HL-60 (cell line): ENCODE measurements at regions not wholly inside any gene's neighbourhood (a gene's known extent, or its start where the extent isn't known, plus 50 kb on each side); places are given as distances from the start of the nearest gene placed in this dataset.

Source experiments
- GABPA ChIP-seq: IDR thresholded peaks from 2 replicates; pipeline ENCODE4 v1.6.1; 2012; ENCODE audit warnings: low read depth
- TF ChIP-seq, protein P1 (sequence below): IDR thresholded peaks from one replicate; pipeline ENCODE4 v1.5.1; 2011; ENCODE audit warnings: low read length, control low read depth, inconsistent platforms; ENCODE audit not compliant: insufficient read depth

- TF ChIP-seq, protein P1, sequence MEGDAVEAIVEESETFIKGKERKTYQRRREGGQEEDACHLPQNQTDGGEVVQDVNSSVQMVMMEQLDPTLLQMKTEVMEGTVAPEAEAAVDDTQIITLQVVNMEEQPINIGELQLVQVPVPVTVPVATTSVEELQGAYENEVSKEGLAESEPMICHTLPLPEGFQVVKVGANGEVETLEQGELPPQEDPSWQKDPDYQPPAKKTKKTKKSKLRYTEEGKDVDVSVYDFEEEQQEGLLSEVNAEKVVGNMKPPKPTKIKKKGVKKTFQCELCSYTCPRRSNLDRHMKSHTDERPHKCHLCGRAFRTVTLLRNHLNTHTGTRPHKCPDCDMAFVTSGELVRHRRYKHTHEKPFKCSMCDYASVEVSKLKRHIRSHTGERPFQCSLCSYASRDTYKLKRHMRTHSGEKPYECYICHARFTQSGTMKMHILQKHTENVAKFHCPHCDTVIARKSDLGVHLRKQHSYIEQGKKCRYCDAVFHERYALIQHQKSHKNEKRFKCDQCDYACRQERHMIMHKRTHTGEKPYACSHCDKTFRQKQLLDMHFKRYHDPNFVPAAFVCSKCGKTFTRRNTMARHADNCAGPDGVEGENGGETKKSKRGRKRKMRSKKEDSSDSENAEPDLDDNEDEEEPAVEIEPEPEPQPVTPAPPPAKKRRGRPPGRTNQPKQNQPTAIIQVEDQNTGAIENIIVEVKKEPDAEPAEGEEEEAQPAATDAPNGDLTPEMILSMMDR: no peak
- TF ChIP-seq GABPA: no peak
Measured at GRCh38 chr3:111277226-111277625, 205.6 kb downstream of the NECTIN3 start.
